Keratinocyte (primary cell): ENCODE measurements at regions not wholly inside any gene's neighbourhood (a gene's known extent, or its start where the extent isn't known, plus 50 kb on each side); places are given as distances from the start of the nearest gene placed in this dataset.

Experiments used
- DNase-seq: peaks from one replicate; pipeline ENCODE4 v3.0.0-alpha.2; 2011; ENCODE audit warnings: low read depth, missing footprints, low spot score
- FAIRE-seq: peaks from 2 replicates; lab custom pipeline; 2011; peaks lifted over from hg19 to GRCh38; lab: Jason Lieb, UNC
- H2AFZ ChIP-seq: 2 replicates; pipeline ENCODE4 v1.6.0; 2012; ENCODE audit warnings: low read length, control low read depth, inconsistent platforms; ENCODE audit not compliant: control insufficient read depth
- H3K27ac ChIP-seq: 2 replicates; pipeline ENCODE4 v1.5.1; 2011; ENCODE audit warnings: low read length; ENCODE audit not compliant: control insufficient read depth, insufficient read depth
- H3K27me3 ChIP-seq: 3 replicates; pipeline ENCODE4 v1.6.0; 2011; ENCODE audit warnings: low read length; ENCODE audit not compliant: control insufficient read depth, insufficient read depth; ENCODE audit errors: extremely low read depth
- H3K36me3 ChIP-seq, 2 experiments: 2 replicates in 1 of 2; 3 replicates in 1 of 2; pipeline ENCODE4 v1.5.1; 2011; ENCODE audit warnings: low read length in 2 of 2, mild to moderate bottlenecking in 1 of 2; ENCODE audit not compliant: control insufficient read depth in 2 of 2, insufficient read depth in 2 of 2; ENCODE audit errors: extremely low read depth in 1 of 2
- H3K4me1 ChIP-seq: 3 replicates; pipeline ENCODE4 v1.5.1; 2011; ENCODE audit warnings: low read length; ENCODE audit not compliant: control insufficient read depth, insufficient read depth; ENCODE audit errors: extremely low read depth
- H3K4me2 ChIP-seq: 3 replicates; pipeline ENCODE4 v1.6.0; 2011; ENCODE audit warnings: low read depth, low read length; ENCODE audit not compliant: control insufficient read depth, insufficient read depth; ENCODE audit errors: extremely low read depth
- H3K4me3 ChIP-seq, 3 experiments: fragments of 200-600 bp in 1 of 3; sonication (generic) in 1 of 3; 2 replicates in 2 of 3; 3 replicates in 1 of 3; pipeline ENCODE4 v1.5.1; 2011 to 2016; ENCODE audit warnings: low read length in 3 of 3, mild to moderate bottlenecking in 3 of 3, control low read depth in 2 of 3, inconsistent platforms in 1 of 3, low read depth in 1 of 3, mixed read lengths in 1 of 3, mixed run types in 1 of 3, moderate library complexity in 1 of 3; ENCODE audit not compliant: control insufficient read depth in 2 of 3, insufficient read depth in 2 of 3; ENCODE audit errors: extremely low read depth in 1 of 3
- H3K79me2 ChIP-seq: 2 replicates; pipeline ENCODE4 v1.6.0; 2012; ENCODE audit warnings: low read length; ENCODE audit not compliant: control insufficient read depth, insufficient read depth
- H3K9ac ChIP-seq: 3 replicates; pipeline ENCODE4 v1.6.0; 2011; ENCODE audit warnings: low read length; ENCODE audit not compliant: control insufficient read depth, insufficient read depth; ENCODE audit errors: extremely low read depth
- H3K9me1 ChIP-seq: 3 replicates; pipeline ENCODE4 v1.6.0; 2011; ENCODE audit warnings: low read length; ENCODE audit not compliant: control insufficient read depth, insufficient read depth; ENCODE audit errors: extremely low read depth
- H3K9me3 ChIP-seq: 2 replicates; pipeline ENCODE4 v1.5.1; 2012; ENCODE audit warnings: low read depth, low read length; ENCODE audit not compliant: control insufficient read depth
- H4K20me1 ChIP-seq: 3 replicates; pipeline ENCODE4 v1.6.0; 2011; ENCODE audit warnings: low read length; ENCODE audit not compliant: control insufficient read depth, insufficient read depth; ENCODE audit errors: extremely low read depth
- CTCF ChIP-seq, 3 experiments: IDR thresholded peaks in 1 of 3; conservative IDR thresholded peaks in 1 of 3; optimal IDR thresholded peaks in 1 of 3; 2 replicates in 2 of 3; 3 replicates in 1 of 3; pipeline versions ENCODE3 to v1.5.1; 2011; ENCODE audit warnings: low read length in 3 of 3, mild to moderate bottlenecking in 3 of 3, moderate library complexity in 2 of 3, control low read depth in 1 of 3, inconsistent platforms in 1 of 3; ENCODE audit not compliant: insufficient read depth in 2 of 3; ENCODE audit errors: extremely low read depth in 1 of 3
- EZH2 ChIP-seq: IDR thresholded peaks from one replicate; pipeline ENCODE4 v1.6.1; 2012; ENCODE audit warnings: inconsistent platforms, mild to moderate bottlenecking, low read length, moderate library complexity
- dilution Hi-C: fragments of 300-500 bp; cut with MboI; formaldehyde crosslinking; loops from one replicate; pipeline ENCODE4 v1.7.0; 2020; ENCODE audit warnings: low sequenced_read_pairs; ENCODE audit not compliant: extremely low pct_ligation_motif_present

DNA sequence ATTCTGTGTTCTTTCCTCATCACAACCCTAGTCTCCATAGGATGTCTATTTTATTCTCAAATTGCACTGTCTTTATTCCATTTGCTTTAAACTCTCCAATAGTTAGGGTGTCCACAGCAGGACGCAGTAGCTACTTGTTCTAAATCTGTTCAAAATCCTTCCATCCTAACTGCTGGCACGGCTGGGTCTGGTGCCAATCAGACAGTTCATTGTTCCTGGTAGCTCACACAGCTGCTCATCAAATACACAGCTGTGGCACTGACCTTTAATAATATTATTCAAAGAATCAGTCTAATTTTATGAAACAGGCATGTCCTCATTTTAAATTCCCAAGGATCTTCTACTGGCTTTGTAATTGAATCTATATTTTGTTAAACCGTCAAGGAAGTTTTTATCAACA, 59.7 kb upstream of the TMEFF2 start:
- Histone ChIP-seq H3K36me3 (no peaks in the 10 kb centered on the region), H3K4me2 (no peak overlapping the region)

GRCh38 chr2:192253692-192254091, 59.0 kb upstream of the TMEFF2 start:
- Histone ChIP-seq H3K27ac (no peak overlapping the region), H2AFZ (no peak overlapping the region), H3K9ac (no peak overlapping the region), H4K20me1 (no peaks in the 10 kb centered on the region), H3K27me3 (no peaks in the 10 kb centered on the region), H3K9me3 (no peaks in the 10 kb centered on the region), H3K4me2 (no peak overlapping the region), H3K9me1 (no peaks in the 10 kb centered on the region), H3K79me2 (no peaks in the 10 kb centered on the region), H3K36me3 (no peaks in the 10 kb centered on the region), H3K4me1 (no peaks in the 10 kb centered on the region), H3K4me3 (no peak overlapping the region)
- no peak for TF ChIP-seq CTCF (optimal IDR thresholded peaks at IDR 0.05 in 1 of 3, IDR thresholded peaks at IDR 0.05 in 1 of 3, conservative IDR thresholded peaks at IDR 0.05 in 1 of 3; ENCODE audit: extremely low read depth in 1 of 3, insufficient read depth in 2 of 3, low read length in 3 of 3)
- TF ChIP-seq EZH2: no peak
- DNase-seq (no peak), FAIRE-seq (no peak)
- dilution Hi-C loops: no loop called here

More for the DNA sequence above, 59.7 kb upstream of the TMEFF2 start:
- Histone ChIP-seq H3K79me2 (no peaks in the 10 kb centered on the region), H3K9me1 (no peaks in the 10 kb centered on the region), H3K4me3 (no peak overlapping the region), H3K9ac (no peak overlapping the region), H3K4me1 (no peaks in the 10 kb centered on the region), H4K20me1 (no peaks in the 10 kb centered on the region), H3K27me3 (no peaks in the 10 kb centered on the region), H3K27ac (no peak overlapping the region), H2AFZ (no peak overlapping the region), H3K9me3 (no peaks in the 10 kb centered on the region)
- FAIRE-seq (no peak), DNase-seq (no peak)
- dilution Hi-C loops: no loop called here
- TF ChIP-seq EZH2 (no peak), CTCF (optimal IDR thresholded peaks at IDR 0.05 in 1 of 3, IDR thresholded peaks at IDR 0.05 in 1 of 3, conservative IDR thresholded peaks at IDR 0.05 in 1 of 3; ENCODE audit: extremely low read depth in 1 of 3, insufficient read depth in 2 of 3, low read length in 3 of 3) (no peak)
